ENCODE measurements at regions not wholly inside any gene's neighbourhood (a gene's known extent, or its start where the extent isn't known, plus 50 kb on each side); places are given as distances from the start of the nearest gene placed in this dataset.

- Histone ChIP-seq H3K36me3 (ENCODE audit: control insufficient read depth in 2 of 2, insufficient read depth in 2 of 2, low read length in 1 of 2) (no peaks in the 10 kb centered on the region), H4K20me1 (ENCODE audit: control insufficient read depth, insufficient read depth) (no peaks in the 10 kb centered on the region), H3K4me3 (no peak overlapping the region), H3K4me1 (ENCODE audit: control insufficient read depth, insufficient read depth, low read length) (no peaks in the 10 kb centered on the region), H3K9ac (ENCODE audit: control insufficient read depth, insufficient read depth, low read length) (no peak overlapping the region), H2AFZ (ENCODE audit: control insufficient read depth, low read depth, low read length) (no peak overlapping the region), H3K27ac (ENCODE audit: control insufficient read depth, insufficient read depth) (no peak overlapping the region), H3K4me2 (ENCODE audit: control insufficient read depth, insufficient read depth) (no peak overlapping the region), H3K9me3 (replicated peaks; ENCODE audit: control insufficient read depth, insufficient read depth, low read length) (no peaks in the 10 kb centered on the region), H3K27me3 (replicated peaks in 1 of 2; ENCODE audit: control insufficient read depth in 2 of 2, insufficient read depth in 2 of 2, low read length in 1 of 2) (no peaks in the 10 kb centered on the region), H3K79me2 (ENCODE audit: control insufficient read depth, insufficient read depth, low read length) (no peaks in the 10 kb centered on the region)
- POLR2A ChIA-PET = no interaction called here
- TF ChIP-seq PAX8 (IDR thresholded peaks at IDR 0.05) (no peak), RELA (IDR thresholded peaks at IDR 0.05; ENCODE audit: borderline replicate concordance, partially characterized antibody) (no peak), MTA2 (IDR thresholded peaks at IDR 0.05; ENCODE audit: low read depth) (no peak), SIN3A (IDR thresholded peaks at IDR 0.05; ENCODE audit: low read depth, low read length) (no peak), RAD21 (IDR thresholded peaks at IDR 0.05; ENCODE audit: insufficient read depth, low read depth, low read length) (no peak), BCL11A (IDR thresholded peaks at IDR 0.05; ENCODE audit: low read depth, low read length) (no peak), NKRF (conservative IDR thresholded peaks at IDR 0.05) (no peak)
- TF ChIP-seq, protein P1, sequence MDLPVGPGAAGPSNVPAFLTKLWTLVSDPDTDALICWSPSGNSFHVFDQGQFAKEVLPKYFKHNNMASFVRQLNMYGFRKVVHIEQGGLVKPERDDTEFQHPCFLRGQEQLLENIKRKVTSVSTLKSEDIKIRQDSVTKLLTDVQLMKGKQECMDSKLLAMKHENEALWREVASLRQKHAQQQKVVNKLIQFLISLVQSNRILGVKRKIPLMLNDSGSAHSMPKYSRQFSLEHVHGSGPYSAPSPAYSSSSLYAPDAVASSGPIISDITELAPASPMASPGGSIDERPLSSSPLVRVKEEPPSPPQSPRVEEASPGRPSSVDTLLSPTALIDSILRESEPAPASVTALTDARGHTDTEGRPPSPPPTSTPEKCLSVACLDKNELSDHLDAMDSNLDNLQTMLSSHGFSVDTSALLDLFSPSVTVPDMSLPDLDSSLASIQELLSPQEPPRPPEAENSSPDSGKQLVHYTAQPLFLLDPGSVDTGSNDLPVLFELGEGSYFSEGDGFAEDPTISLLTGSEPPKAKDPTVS (IDR thresholded peaks at IDR 0.05; ENCODE audit: low read depth, low read length) = no peak
- TF ChIP-seq, protein P2, sequence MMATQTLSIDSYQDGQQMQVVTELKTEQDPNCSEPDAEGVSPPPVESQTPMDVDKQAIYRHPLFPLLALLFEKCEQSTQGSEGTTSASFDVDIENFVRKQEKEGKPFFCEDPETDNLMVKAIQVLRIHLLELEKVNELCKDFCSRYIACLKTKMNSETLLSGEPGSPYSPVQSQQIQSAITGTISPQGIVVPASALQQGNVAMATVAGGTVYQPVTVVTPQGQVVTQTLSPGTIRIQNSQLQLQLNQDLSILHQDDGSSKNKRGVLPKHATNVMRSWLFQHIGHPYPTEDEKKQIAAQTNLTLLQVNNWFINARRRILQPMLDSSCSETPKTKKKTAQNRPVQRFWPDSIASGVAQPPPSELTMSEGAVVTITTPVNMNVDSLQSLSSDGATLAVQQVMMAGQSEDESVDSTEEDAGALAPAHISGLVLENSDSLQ (IDR thresholded peaks at IDR 0.05) = no peak
- in situ Hi-C loops (cut with MboI) = no loop called here
- no TSS peak for BruUV-seq (replicated peaks)
- SMC1A ChIA-PET (ENCODE audit: uncharacterized antibody, unreplicated experiment) = no interaction called here
- no peak for ATAC-seq
- RAD21 ChIA-PET (ENCODE audit: unreplicated experiment) = no interaction called here
- DNase-seq (ENCODE audit: low read depth, low spot score) = no peak
- intact Hi-C loops (cut with micrococcal nuclease; ENCODE audit: unreplicated experiment) = no loop called here
- CTCF ChIA-PET = no interaction called here
- no peak for FAIRE-seq
- 25% methylated on average over 11 of the region's 11 CpGs for WGBS (ENCODE audit: insufficient coverage, insufficient replicate concordance, low lambda C conversion rate, missing lambda C conversion rate)
Observed at GRCh38 chr1:4977701-4978100, 323.3 kb downstream of the AJAP1 start.
